HepG2 (cell line): ENCODE measurements at regions not wholly inside any gene's neighbourhood (a gene's known extent, or its start where the extent isn't known, plus 50 kb on each side); places are given as distances from the start of the nearest gene placed in this dataset.

Experiments used
- ATF3 ChIP-seq: sonication (generic); formaldehyde crosslinking; IDR thresholded peaks from 2 replicates; pipeline ENCODE4 v1.4.0; 2020; ENCODE audit warnings: missing genetic modification reagents
- EZH2 ChIP-seq: conservative IDR thresholded peaks from 2 replicates; pipeline ENCODE4 v1.6.1; 2012; ENCODE audit warnings: mild to moderate bottlenecking, low read depth, low read length, moderate library complexity
- RAD21 ChIP-seq: fragments of 450-650 bp; formaldehyde crosslinking; IDR thresholded peaks from 2 replicates; pipeline ENCODE4 v1.5.0; 2020; ENCODE audit warnings: mild to moderate bottlenecking
- ZNF484 ChIP-seq: sonication (generic); formaldehyde crosslinking; IDR thresholded peaks from 2 replicates; pipeline ENCODE4 v1.5.1; 2020; ENCODE audit warnings: mild to moderate bottlenecking, low read depth, missing genetic modification reagents, borderline replicate concordance
- TF ChIP-seq, protein P1 (sequence below): sonication (generic); formaldehyde crosslinking; IDR thresholded peaks from 2 replicates; pipeline ENCODE4 v1.5.1; 2020; ENCODE audit warnings: mild to moderate bottlenecking, missing genetic modification reagents, borderline replicate concordance
- TF ChIP-seq, protein P2 (sequence below): sonication (generic); formaldehyde crosslinking; IDR thresholded peaks from 2 replicates; pipeline ENCODE4 v1.5.0; 2020; ENCODE audit warnings: mild to moderate bottlenecking, missing genetic modification reagents, moderate library complexity

DNA sequence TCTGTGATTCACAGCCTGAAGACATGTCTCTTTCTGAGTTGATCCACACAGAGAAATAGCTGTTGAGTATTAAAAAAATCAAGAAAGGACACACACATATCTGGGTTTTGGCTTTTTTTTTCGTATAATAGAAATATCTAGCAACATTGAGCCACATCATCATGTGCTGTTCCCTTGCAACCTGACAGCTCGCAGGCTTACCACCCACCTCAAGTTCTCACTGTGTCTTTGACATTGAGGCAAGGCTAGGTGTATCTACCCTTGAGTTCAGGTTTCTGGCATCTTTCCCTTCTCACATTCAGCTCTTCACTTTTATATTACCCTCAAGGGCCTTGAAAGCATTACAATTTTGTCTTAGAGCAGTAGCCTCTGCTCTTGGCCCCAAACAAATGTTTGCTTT is 490.3 kb upstream of the KIRREL3 start:
- TF ChIP-seq, protein P1, sequence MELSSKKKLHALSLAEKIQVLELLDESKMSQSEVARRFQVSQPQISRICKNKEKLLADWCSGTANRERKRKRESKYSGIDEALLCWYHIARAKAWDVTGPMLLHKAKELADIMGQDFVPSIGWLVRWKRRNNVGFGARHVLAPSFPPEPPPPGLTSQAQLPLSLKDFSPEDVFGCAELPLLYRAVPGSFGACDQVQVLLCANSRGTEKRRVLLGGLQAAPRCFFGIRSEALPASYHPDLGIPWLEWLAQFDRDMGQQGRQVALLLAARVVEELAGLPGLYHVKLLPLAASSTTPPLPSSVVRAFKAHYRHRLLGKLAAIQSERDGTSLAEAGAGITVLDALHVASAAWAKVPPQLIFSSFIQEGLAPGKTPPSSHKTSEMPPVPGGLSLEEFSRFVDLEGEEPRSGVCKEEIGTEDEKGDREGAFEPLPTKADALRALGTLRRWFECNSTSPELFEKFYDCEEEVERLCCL, result no peak
- no peak for TF ChIP-seq RAD21 (CRISPR knock-in tag)
- TF ChIP-seq, protein P2, sequence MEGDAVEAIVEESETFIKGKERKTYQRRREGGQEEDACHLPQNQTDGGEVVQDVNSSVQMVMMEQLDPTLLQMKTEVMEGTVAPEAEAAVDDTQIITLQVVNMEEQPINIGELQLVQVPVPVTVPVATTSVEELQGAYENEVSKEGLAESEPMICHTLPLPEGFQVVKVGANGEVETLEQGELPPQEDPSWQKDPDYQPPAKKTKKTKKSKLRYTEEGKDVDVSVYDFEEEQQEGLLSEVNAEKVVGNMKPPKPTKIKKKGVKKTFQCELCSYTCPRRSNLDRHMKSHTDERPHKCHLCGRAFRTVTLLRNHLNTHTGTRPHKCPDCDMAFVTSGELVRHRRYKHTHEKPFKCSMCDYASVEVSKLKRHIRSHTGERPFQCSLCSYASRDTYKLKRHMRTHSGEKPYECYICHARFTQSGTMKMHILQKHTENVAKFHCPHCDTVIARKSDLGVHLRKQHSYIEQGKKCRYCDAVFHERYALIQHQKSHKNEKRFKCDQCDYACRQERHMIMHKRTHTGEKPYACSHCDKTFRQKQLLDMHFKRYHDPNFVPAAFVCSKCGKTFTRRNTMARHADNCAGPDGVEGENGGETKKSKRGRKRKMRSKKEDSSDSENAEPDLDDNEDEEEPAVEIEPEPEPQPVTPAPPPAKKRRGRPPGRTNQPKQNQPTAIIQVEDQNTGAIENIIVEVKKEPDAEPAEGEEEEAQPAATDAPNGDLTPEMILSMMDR (CRISPR knock-in tag), result no peak
- TF ChIP-seq ZNF484, result no peak
- no peak for TF ChIP-seq EZH2
- TF ChIP-seq ATF3 (CRISPR knock-in tag), result no peak
